ENCODE measurements at regions not wholly inside any gene's neighbourhood (a gene's known extent, or its start where the extent isn't known, plus 50 kb on each side); places are given as distances from the start of the nearest gene placed in this dataset.
"Not testable (repeated sequence)": the region's sequence is repeated elsewhere in the genome, so short reads cannot be mapped to it uniquely, and the experiment has no call there.

GRCh38 chr3:75300606-75301005, 363.5 kb upstream of the FRG2C start:
- no peak for TF ChIP-seq CTCF (IDR thresholded peaks at IDR 0.05)
- H3K27me3 Mint-ChIP-seq (ENCODE audit: low read depth): peaks cover 15% of the 10 kb centered on the region
- no peak for DNase-seq (ENCODE audit: low spot score)
- no peak overlapping the region for H3K4me3 Mint-ChIP-seq (ENCODE audit: unreplicated experiment)
- no peaks in the 10 kb centered on the region for H3K4me1 Mint-ChIP-seq (ENCODE audit: low read depth)
- no peak overlapping the region for H3K27ac Mint-ChIP-seq (ENCODE audit: unreplicated experiment)
- peaks cover 10% of the 10 kb centered on the region for H3K9me3 Mint-ChIP-seq (ENCODE audit: low read depth)
- peaks cover 6% of the 10 kb centered on the region for H3K36me3 Mint-ChIP-seq (ENCODE audit: low read depth)

- peaks cover 13% of the 10 kb centered on the region for H3K27me3 Mint-ChIP-seq (ENCODE audit: low read depth)
- H3K4me1 Mint-ChIP-seq (ENCODE audit: low read depth); DNase-seq (ENCODE audit: low spot score); H3K27ac Mint-ChIP-seq (ENCODE audit: unreplicated experiment); H3K4me3 Mint-ChIP-seq (ENCODE audit: unreplicated experiment); H3K36me3 Mint-ChIP-seq (ENCODE audit: low read depth); H3K9me3 Mint-ChIP-seq (ENCODE audit: low read depth): not testable (repeated sequence)
Measured at GRCh38 chr3:75301050-75301449, 363.1 kb upstream of the FRG2C start.

- TF ChIP-seq CTCF (IDR thresholded peaks at IDR 0.05): no peak
- no peak overlapping the region for H3K4me3 Mint-ChIP-seq (ENCODE audit: unreplicated experiment)
- DNase-seq (ENCODE audit: low spot score): no peak
- no peaks in the 10 kb centered on the region for H3K4me1 Mint-ChIP-seq (ENCODE audit: low read depth)
- H3K9me3 Mint-ChIP-seq (ENCODE audit: low read depth): peaks cover under 1% of the 10 kb centered on the region
- peaks cover 6% of the 10 kb centered on the region for H3K27me3 Mint-ChIP-seq (ENCODE audit: low read depth)
- H3K27ac Mint-ChIP-seq (ENCODE audit: unreplicated experiment): no peak overlapping the region
- no peaks in the 10 kb centered on the region for H3K36me3 Mint-ChIP-seq (ENCODE audit: low read depth)
Measured at GRCh38 chr3:75303741-75304140, 360.4 kb upstream of the FRG2C start.

GRCh38 chr3:75305901-75306300, 358.2 kb upstream of the FRG2C start:
- DNase-seq (ENCODE audit: low spot score): no peak
- no peak for TF ChIP-seq CTCF (IDR thresholded peaks at IDR 0.05)
- no peaks in the 10 kb centered on the region for H3K4me1 Mint-ChIP-seq (ENCODE audit: low read depth)
- no peak overlapping the region for H3K27ac Mint-ChIP-seq (ENCODE audit: unreplicated experiment)
- no peak overlapping the region for H3K4me3 Mint-ChIP-seq (ENCODE audit: unreplicated experiment)
- H3K27me3 Mint-ChIP-seq (ENCODE audit: low read depth): peaks cover 6% of the 10 kb centered on the region
- H3K36me3 Mint-ChIP-seq (ENCODE audit: low read depth): no peaks in the 10 kb centered on the region
- H3K9me3 Mint-ChIP-seq (ENCODE audit: low read depth): no peaks in the 10 kb centered on the region

- H3K4me3 Mint-ChIP-seq (ENCODE audit: unreplicated experiment); H3K9me3 Mint-ChIP-seq (ENCODE audit: low read depth); H3K27me3 Mint-ChIP-seq (ENCODE audit: low read depth); DNase-seq (ENCODE audit: low spot score); H3K36me3 Mint-ChIP-seq (ENCODE audit: low read depth); H3K4me1 Mint-ChIP-seq (ENCODE audit: low read depth); H3K27ac Mint-ChIP-seq (ENCODE audit: unreplicated experiment): not testable (repeated sequence)
Measured at GRCh38 chr3:75311306-75311705, 352.8 kb upstream of the FRG2C start.

- H3K27ac Mint-ChIP-seq (ENCODE audit: unreplicated experiment); DNase-seq (ENCODE audit: low spot score); H3K36me3 Mint-ChIP-seq (ENCODE audit: low read depth); H3K9me3 Mint-ChIP-seq (ENCODE audit: low read depth); H3K4me1 Mint-ChIP-seq (ENCODE audit: low read depth); H3K4me3 Mint-ChIP-seq (ENCODE audit: unreplicated experiment): not testable (repeated sequence)
- peaks cover 13% of the 10 kb centered on the region for H3K27me3 Mint-ChIP-seq (ENCODE audit: low read depth)
Measured at GRCh38 chr3:75312469-75312868, 351.7 kb upstream of the FRG2C start.

- not testable (repeated sequence) for H3K4me3 Mint-ChIP-seq (ENCODE audit: unreplicated experiment); H3K4me1 Mint-ChIP-seq (ENCODE audit: low read depth); H3K9me3 Mint-ChIP-seq (ENCODE audit: low read depth); H3K27ac Mint-ChIP-seq (ENCODE audit: unreplicated experiment); H3K36me3 Mint-ChIP-seq (ENCODE audit: low read depth); DNase-seq (ENCODE audit: low spot score)
- H3K27me3 Mint-ChIP-seq (ENCODE audit: low read depth): peaks cover 23% of the 10 kb centered on the region
Measured at GRCh38 chr3:75319776-75320175, 344.4 kb upstream of the FRG2C start.

Data from chondrocyte (in vitro differentiated cells).